ENCODE measurements at regions not wholly inside any gene's neighbourhood (a gene's known extent, or its start where the extent isn't known, plus 50 kb on each side); places are given as distances from the start of the nearest gene placed in this dataset.
A peak's percentile ranks its signal among the peaks of the same experiment; 100 is the strongest.

GRCh38 chr7:26598867-26599266, 265.5 kb downstream of the SKAP2 start:
- 83 to 92% (median 86%) methylated on average over 2 of the region's 2 CpGs for WGBS, 4 donors
- Histone ChIP-seq H3K27ac (no peak overlapping the region), H3K36me3 (replicated peaks in 1 of 2) (no peaks in the 10 kb centered on the region), H3K4me3 (no peak overlapping the region), H3K4me1 (replicated peaks in 1 of 2) (no peaks in the 10 kb centered on the region), H3K27me3 (no peaks in the 10 kb centered on the region), H3K9me3 (replicated peaks in 1 of 3) (no peaks in the 10 kb centered on the region)
- TF ChIP-seq POLR2A (IDR thresholded peaks at IDR 0.05) (no peak), CTCF (IDR thresholded peaks at IDR 0.05) (no peak)
- intact Hi-C loops (cut with DNase I), result no loop called here
- DNase-seq, result no peak

GRCh38 chr7:26599982-26600381, 264.4 kb downstream of the SKAP2 start:
- intact Hi-C loops (cut with DNase I), result no loop called here
- DNase-seq, result no peak
- Histone ChIP-seq H3K9me3 (replicated peaks in 1 of 3) (no peaks in the 10 kb centered on the region), H3K27me3 (no peaks in the 10 kb centered on the region), H3K27ac (no peak overlapping the region), H3K4me1 (replicated peaks in 1 of 2) (no peaks in the 10 kb centered on the region), H3K4me3 (no peak overlapping the region), H3K36me3 (replicated peaks in 1 of 2) (no peaks in the 10 kb centered on the region)
- WGBS, 4 donors, result 86 to 91% (median 89%) methylated on average over 7 of the region's 7 CpGs
- no peak for TF ChIP-seq CTCF (IDR thresholded peaks at IDR 0.05)
- no peak for TF ChIP-seq POLR2A (IDR thresholded peaks at IDR 0.05)

DNA sequence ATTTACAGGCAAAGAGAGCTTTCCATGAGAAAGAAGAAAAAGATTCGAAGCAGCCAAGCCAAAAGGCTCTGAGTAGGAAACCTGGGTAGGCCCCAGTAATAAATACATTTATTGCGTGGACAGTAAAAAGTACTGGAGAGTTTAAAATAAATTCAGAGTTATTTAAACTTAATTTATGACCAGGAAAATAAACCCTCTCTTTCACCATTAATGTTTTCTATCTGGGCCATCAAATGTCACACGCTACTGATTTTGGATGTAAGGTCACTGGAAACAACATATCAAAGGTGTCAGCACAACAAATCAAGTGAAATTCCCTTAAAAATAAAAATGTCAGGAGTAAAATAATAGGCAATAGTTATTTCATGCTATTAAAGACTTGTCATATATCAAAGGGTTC, 264.0 kb downstream of the SKAP2 start:
- no peak for DNase-seq
- Histone ChIP-seq H3K9me3 (replicated peaks in 1 of 3) (no peaks in the 10 kb centered on the region), H3K27me3 (no peaks in the 10 kb centered on the region), H3K27ac (no peak overlapping the region), H3K36me3 (replicated peaks in 1 of 2) (no peaks in the 10 kb centered on the region), H3K4me3 (no peak overlapping the region), H3K4me1 (replicated peaks in 1 of 2) (no peaks in the 10 kb centered on the region)
- no peak for TF ChIP-seq POLR2A (IDR thresholded peaks at IDR 0.05)
- no peak for TF ChIP-seq CTCF (IDR thresholded peaks at IDR 0.05)
- WGBS, 4 donors, result 75 to 83% (median 79%) methylated on average over 3 of the region's 3 CpGs
- intact Hi-C loops (cut with DNase I), result no loop called here

GRCh38 chr7:26603631-26604030, 260.8 kb downstream of the SKAP2 start:
- no peak overlapping the region for H3K27ac ChIP-seq
- no peaks in the 10 kb centered on the region for H3K4me1 ChIP-seq (replicated peaks in 1 of 2)
- no peaks in the 10 kb centered on the region for H3K36me3 ChIP-seq (replicated peaks in 1 of 2)
- peak in 1 of 7 donors; percentile 8 for DNase-seq
- H3K4me3 ChIP-seq, result no peak overlapping the region
- no peaks in the 10 kb centered on the region for H3K27me3 ChIP-seq
- H3K9me3 ChIP-seq (replicated peaks in 1 of 3), result no peaks in the 10 kb centered on the region
- intact Hi-C loops (cut with DNase I), result no loop called here
- no peak for TF ChIP-seq POLR2A (IDR thresholded peaks at IDR 0.05)
- no peak for TF ChIP-seq CTCF (IDR thresholded peaks at IDR 0.05)
